Muscle of leg (tissue), 3 donors: ENCODE measurements at regions not wholly inside any gene's neighbourhood (a gene's known extent, or its start where the extent isn't known, plus 50 kb on each side); places are given as distances from the start of the nearest gene placed in this dataset.
"Not testable (repeated sequence)": the region's sequence is repeated elsewhere in the genome, so short reads cannot be mapped to it uniquely, and the experiment has no call there.

Experiments
- DNase-seq: peaks from one replicate; pipeline ENCODE4 v3.0.0; 2013
- H3K27ac ChIP-seq: one replicate; pipeline ENCODE4 v1.5.1; 2013; ENCODE audit warnings: mild to moderate bottlenecking, low read length, control low read depth
- H3K27me3 ChIP-seq: one replicate; pipeline ENCODE4 v1.6.1; 2013; ENCODE audit warnings: low read length; ENCODE audit not compliant: control insufficient read depth, insufficient read depth
- H3K36me3 ChIP-seq: one replicate; pipeline ENCODE4 v1.6.1; 2013; ENCODE audit warnings: low read length; ENCODE audit not compliant: control insufficient read depth, insufficient read depth
- H3K4me1 ChIP-seq: one replicate; pipeline ENCODE4 v1.6.1; 2013; ENCODE audit warnings: low read length; ENCODE audit not compliant: control insufficient read depth, insufficient read depth
- H3K4me3 ChIP-seq: one replicate; pipeline ENCODE4 v1.5.1; 2013; ENCODE audit warnings: low read length, control low read depth
- H3K9me3 ChIP-seq: replicated peaks from 2 replicates; pipeline ENCODE4 v1.6.1; 2013; ENCODE audit warnings: low read depth, low read length; ENCODE audit not compliant: control insufficient read depth
- WGBS: methylation state at CpG from one replicate; pipeline ENCODE4 v1.1.5; 2013; ENCODE audit warnings: missing lambda C conversion rate; ENCODE audit not compliant: insufficient coverage; 5-methylcytosine and 5-hydroxymethylcytosine counted together

- no peak for DNase-seq
- Histone ChIP-seq H3K27me3 (no peaks in the 10 kb centered on the region), H3K9me3 (no peaks in the 10 kb centered on the region), H3K4me3 (no peak overlapping the region), H3K4me1 (no peaks in the 10 kb centered on the region), H3K27ac (no peak overlapping the region), H3K36me3 (no peaks in the 10 kb centered on the region)
- no CpG with 5 or more reads among the region's 1 CpG for WGBS
Observed at GRCh38 chr2:136715146-136715545, 50.2 kb upstream of the THSD7B start.

- no peak overlapping the region for H3K27ac ChIP-seq
- no peaks in the 10 kb centered on the region for H3K4me1 ChIP-seq
- no peak overlapping the region for H3K4me3 ChIP-seq
- DNase-seq, result no peak
- no peaks in the 10 kb centered on the region for H3K27me3 ChIP-seq
- WGBS, result no CpG with 5 or more reads among the region's 2 CpGs
- no peaks in the 10 kb centered on the region for H3K9me3 ChIP-seq
- no peaks in the 10 kb centered on the region for H3K36me3 ChIP-seq
Observed at GRCh38 chr2:136714452-136714951, 50.8 kb upstream of the THSD7B start.

GRCh38 chr2:136713739-136714138 lies 51.6 kb upstream of the THSD7B start:
- no peak for DNase-seq
- Histone ChIP-seq H3K4me3 (no peak overlapping the region), H3K27ac (no peak overlapping the region), H3K9me3 (no peaks in the 10 kb centered on the region), H3K36me3 (no peaks in the 10 kb centered on the region), H3K4me1 (no peaks in the 10 kb centered on the region), H3K27me3 (no peaks in the 10 kb centered on the region)
- WGBS, result no CpG with 5 or more reads among the region's 2 CpGs

- DNase-seq, result no peak
- Histone ChIP-seq H3K4me3 (no peak overlapping the region), H3K27me3 (no peaks in the 10 kb centered on the region), H3K36me3 (no peaks in the 10 kb centered on the region), H3K27ac (no peak overlapping the region), H3K4me1 (no peaks in the 10 kb centered on the region), H3K9me3 (peaks cover 3% of the 10 kb centered on the region)
- 60% methylated on average over 1 of the region's 3 CpGs for WGBS
Observed at GRCh38 chr2:136705336-136705735, 60.0 kb upstream of the THSD7B start.

- Histone ChIP-seq H3K36me3 (no peaks in the 10 kb centered on the region), H3K9me3 (peaks cover 3% of the 10 kb centered on the region), H3K4me1 (no peaks in the 10 kb centered on the region), H3K27me3 (no peaks in the 10 kb centered on the region), H3K4me3 (no peak overlapping the region), H3K27ac (no peak overlapping the region)
- WGBS, result no CpG with 5 or more reads among the region's 2 CpGs
- no peak for DNase-seq
Observed at GRCh38 chr2:136703214-136703613, 62.1 kb upstream of the THSD7B start.

GRCh38 chr2:136696438-136696837 lies 68.9 kb upstream of the THSD7B start:
- Histone ChIP-seq H3K4me3 (no peak overlapping the region), H3K36me3 (no peaks in the 10 kb centered on the region), H3K27me3 (no peaks in the 10 kb centered on the region), H3K9me3 (peaks cover 3% of the 10 kb centered on the region), H3K4me1 (no peaks in the 10 kb centered on the region), H3K27ac (no peak overlapping the region)
- 80% methylated on average over 1 of the region's 2 CpGs for WGBS
- DNase-seq, result no peak

GRCh38 chr2:136693966-136694365 lies 71.4 kb upstream of the THSD7B start:
- Histone ChIP-seq H3K27ac (no peak overlapping the region), H3K27me3 (no peaks in the 10 kb centered on the region), H3K4me3 (no peak overlapping the region), H3K36me3 (no peaks in the 10 kb centered on the region), H3K9me3 (no peaks in the 10 kb centered on the region), H3K4me1 (no peaks in the 10 kb centered on the region)
- no peak for DNase-seq
- 64% methylated on average over 4 of the region's 5 CpGs for WGBS

GRCh38 chr2:136680079-136680478 lies 85.3 kb upstream of the THSD7B start:
- not testable (repeated sequence) for H3K9me3 ChIP-seq, H3K27ac ChIP-seq, H3K27me3 ChIP-seq, H3K4me3 ChIP-seq, H3K36me3 ChIP-seq, DNase-seq, H3K4me1 ChIP-seq
- no CpG with 5 or more reads among the region's 1 CpG for WGBS

GRCh38 chr2:136665736-136666135 lies 99.6 kb upstream of the THSD7B start:
- H3K4me3 ChIP-seq, result no peak overlapping the region
- no peaks in the 10 kb centered on the region for H3K27me3 ChIP-seq
- H3K4me1 ChIP-seq, result no peaks in the 10 kb centered on the region
- no peak for DNase-seq
- H3K36me3 ChIP-seq, result no peaks in the 10 kb centered on the region
- 31% methylated on average over 2 of the region's 3 CpGs for WGBS
- no peaks in the 10 kb centered on the region for H3K9me3 ChIP-seq
- no peak overlapping the region for H3K27ac ChIP-seq

GRCh38 chr2:136664713-136665405 lies 100.5 kb upstream of the THSD7B start:
- H3K9me3 ChIP-seq, result no peaks in the 10 kb centered on the region
- no peaks in the 10 kb centered on the region for H3K4me1 ChIP-seq
- no peaks in the 10 kb centered on the region for H3K27me3 ChIP-seq
- no peaks in the 10 kb centered on the region for H3K36me3 ChIP-seq
- H3K27ac ChIP-seq, result no peak overlapping the region
- no peak overlapping the region for H3K4me3 ChIP-seq
- DNase-seq, result no peak
- 80% methylated on average over 1 of the region's 10 CpGs for WGBS

GRCh38 chr2:136658201-136658600 lies 107.1 kb upstream of the THSD7B start:
- H3K4me1 ChIP-seq, result no peaks in the 10 kb centered on the region

More at GRCh38 chr2:136658201-136658600, 107.1 kb upstream of the THSD7B start:
- Histone ChIP-seq H3K27me3 (no peaks in the 10 kb centered on the region), H3K36me3 (no peaks in the 10 kb centered on the region), H3K9me3 (no peaks in the 10 kb centered on the region), H3K4me3 (no peak overlapping the region), H3K27ac (no peak overlapping the region)
- 91% methylated on average over 1 of the region's 1 CpG for WGBS
- DNase-seq, result no peak
